Erythroblast (primary cell): ENCODE measurements at regions not wholly inside any gene's neighbourhood (a gene's known extent, or its start where the extent isn't known, plus 50 kb on each side); places are given as distances from the start of the nearest gene placed in this dataset.

ENCODE experiments used
- GATA1 ChIP-seq: IDR thresholded peaks from 2 replicates; pipeline ENCODE4 v1.6.1; 2011; ENCODE audit warnings: low read depth, mild to moderate bottlenecking, control low read depth, low read length, moderate library complexity
- POLR2A ChIP-seq: IDR thresholded peaks from 2 replicates; pipeline ENCODE4 v1.6.1; 2011; ENCODE audit warnings: mild to moderate bottlenecking, low read length

DNA sequence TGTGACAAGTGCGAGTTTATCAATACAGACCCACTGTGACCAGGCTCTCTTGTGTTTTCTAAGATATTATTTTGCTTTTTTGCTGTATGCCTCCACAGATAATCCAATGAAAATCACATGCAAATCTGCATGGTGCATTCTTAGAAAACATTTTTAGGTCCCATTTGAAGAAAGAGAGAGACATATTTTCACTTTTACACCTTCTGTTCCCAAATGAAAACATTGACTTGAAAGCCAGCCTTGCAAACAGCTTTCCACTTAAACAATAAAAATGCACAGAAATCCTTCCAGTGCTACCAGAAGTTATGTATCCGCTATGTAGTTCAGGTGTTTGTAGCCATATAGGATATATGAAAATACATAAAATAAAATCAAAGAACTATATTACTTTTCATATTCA lies 618.0 kb downstream of the CDH26 start:
- TF ChIP-seq POLR2A (no peak), GATA1 (no peak)
